Lower lobe of right lung (tissue), 2 donors: ENCODE measurements at regions not wholly inside any gene's neighbourhood (a gene's known extent, or its start where the extent isn't known, plus 50 kb on each side); places are given as distances from the start of the nearest gene placed in this dataset.

Source experiments
- ATAC-seq, 2 donors: fragments of 200-7000 bp; cut with Tn5 transposase; one replicate each; pipeline ENCODE4 v1.9.1; 2020 to 2022; ENCODE audit warnings: mild to moderate bottlenecking in 2 of 2, moderate library complexity in 2 of 2
- DNase-seq: peaks from one replicate; pipeline ENCODE4 v3.0.0-alpha.2; 2020
- H3K27ac ChIP-seq: fragments of 200-600 bp; one replicate; pipeline ENCODE4 v1.8.0; 2022
- H3K27me3 ChIP-seq: fragments of 200-600 bp; one replicate; pipeline ENCODE4 v1.8.0; 2022; ENCODE audit warnings: low read depth
- H3K36me3 ChIP-seq: fragments of 200-600 bp; one replicate; pipeline ENCODE4 v1.8.0; 2022; ENCODE audit warnings: mild to moderate bottlenecking
- H3K4me1 ChIP-seq: fragments of 200-600 bp; one replicate; pipeline ENCODE4 v1.8.0; 2022
- H3K4me3 ChIP-seq: fragments of 200-600 bp; one replicate; pipeline ENCODE4 v1.8.0; 2022; ENCODE audit warnings: mild to moderate bottlenecking
- H3K9me3 ChIP-seq: fragments of 200-600 bp; one replicate; pipeline ENCODE4 v1.8.0; 2022
- intact Hi-C: fragments of 100-400 bp; cut with DNase I; formaldehyde crosslinking; loops from one replicate; pipeline ENCODE4 v1.11.0; 2022
- TF ChIP-seq, protein P1 (sequence below): fragments of 200-600 bp; IDR thresholded peaks from one replicate; pipeline ENCODE4 v1.8.0; 2022; ENCODE audit warnings: antibody characterized with exemption, mild to moderate bottlenecking
- donor health status: DM: no; HTN: yes; CAD: no; lungs with severe emphysema.

- no peak for DNase-seq
- TF ChIP-seq, protein P1, sequence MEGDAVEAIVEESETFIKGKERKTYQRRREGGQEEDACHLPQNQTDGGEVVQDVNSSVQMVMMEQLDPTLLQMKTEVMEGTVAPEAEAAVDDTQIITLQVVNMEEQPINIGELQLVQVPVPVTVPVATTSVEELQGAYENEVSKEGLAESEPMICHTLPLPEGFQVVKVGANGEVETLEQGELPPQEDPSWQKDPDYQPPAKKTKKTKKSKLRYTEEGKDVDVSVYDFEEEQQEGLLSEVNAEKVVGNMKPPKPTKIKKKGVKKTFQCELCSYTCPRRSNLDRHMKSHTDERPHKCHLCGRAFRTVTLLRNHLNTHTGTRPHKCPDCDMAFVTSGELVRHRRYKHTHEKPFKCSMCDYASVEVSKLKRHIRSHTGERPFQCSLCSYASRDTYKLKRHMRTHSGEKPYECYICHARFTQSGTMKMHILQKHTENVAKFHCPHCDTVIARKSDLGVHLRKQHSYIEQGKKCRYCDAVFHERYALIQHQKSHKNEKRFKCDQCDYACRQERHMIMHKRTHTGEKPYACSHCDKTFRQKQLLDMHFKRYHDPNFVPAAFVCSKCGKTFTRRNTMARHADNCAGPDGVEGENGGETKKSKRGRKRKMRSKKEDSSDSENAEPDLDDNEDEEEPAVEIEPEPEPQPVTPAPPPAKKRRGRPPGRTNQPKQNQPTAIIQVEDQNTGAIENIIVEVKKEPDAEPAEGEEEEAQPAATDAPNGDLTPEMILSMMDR = no peak
- Histone ChIP-seq H3K27me3 (peaks cover 14% of the 10 kb centered on the region), H3K9me3 (no peaks in the 10 kb centered on the region), H3K36me3 (no peaks in the 10 kb centered on the region), H3K4me3 (no peak overlapping the region), H3K27ac (no peak overlapping the region), H3K4me1 (no peaks in the 10 kb centered on the region)
- intact Hi-C loops = no loop called here
- no peak for ATAC-seq
Observed at GRCh38 chr22:48042621-48043395, 1280.4 kb downstream of the TBC1D22A start.

GRCh38 chr22:48039326-48039725, 1276.9 kb downstream of the TBC1D22A start:
- no peak overlapping the region for H3K4me3 ChIP-seq
- peaks cover 7% of the 10 kb centered on the region for H3K27me3 ChIP-seq
- intact Hi-C loops = no loop called here
- TF ChIP-seq, protein P1 = no peak
- H3K9me3 ChIP-seq = no peaks in the 10 kb centered on the region
- H3K36me3 ChIP-seq = no peaks in the 10 kb centered on the region
- DNase-seq = no peak
- ATAC-seq = no peak
- no peaks in the 10 kb centered on the region for H3K4me1 ChIP-seq
- H3K27ac ChIP-seq = no peak overlapping the region

- Histone ChIP-seq H3K27me3 (no peaks in the 10 kb centered on the region), H3K9me3 (no peaks in the 10 kb centered on the region), H3K27ac (no peak overlapping the region), H3K4me1 (no peaks in the 10 kb centered on the region), H3K36me3 (no peaks in the 10 kb centered on the region), H3K4me3 (no peak overlapping the region)
- TF ChIP-seq, protein P1 = no peak
- ATAC-seq (no peak), DNase-seq (no peak)
- intact Hi-C loops = no loop called here
Observed at GRCh38 chr22:48037618-48038017, 1275.2 kb downstream of the TBC1D22A start.

DNA sequence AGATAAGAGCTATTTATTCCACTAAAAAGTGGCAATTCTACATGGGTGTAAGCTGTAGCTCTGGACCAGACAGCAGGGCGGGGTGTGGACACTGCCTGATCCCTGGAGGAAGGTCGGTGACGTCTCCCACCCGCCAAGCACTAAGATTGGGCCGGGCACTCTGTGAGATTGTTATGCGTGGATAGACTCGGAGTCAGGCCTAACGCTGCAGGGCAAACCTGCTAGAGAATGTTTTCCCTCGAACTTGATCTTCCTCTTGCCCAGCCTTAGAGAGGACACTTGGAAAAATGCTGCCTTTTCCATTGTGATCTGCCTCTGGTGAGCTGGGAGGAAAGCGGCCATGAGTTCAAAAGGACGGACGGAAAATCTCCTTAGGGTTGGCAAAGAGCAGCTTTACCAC, 1273.4 kb downstream of the TBC1D22A start:
- DNase-seq = no peak
- no peaks in the 10 kb centered on the region for H3K27me3 ChIP-seq
- no peak overlapping the region for H3K27ac ChIP-seq
- H3K36me3 ChIP-seq = no peaks in the 10 kb centered on the region
- H3K4me3 ChIP-seq = no peak overlapping the region
- intact Hi-C loops = no loop called here
- no peaks in the 10 kb centered on the region for H3K9me3 ChIP-seq
- ATAC-seq = no peak
- TF ChIP-seq, protein P1 = no peak
- no peaks in the 10 kb centered on the region for H3K4me1 ChIP-seq

- no peaks in the 10 kb centered on the region for H3K27me3 ChIP-seq
- DNase-seq = no peak
- H3K27ac ChIP-seq = no peak overlapping the region
- H3K4me1 ChIP-seq = no peaks in the 10 kb centered on the region
- intact Hi-C loops = no loop called here
- H3K36me3 ChIP-seq = no peaks in the 10 kb centered on the region
- ATAC-seq = no peak
- no peaks in the 10 kb centered on the region for H3K9me3 ChIP-seq
- TF ChIP-seq, protein P1 = no peak
- no peak overlapping the region for H3K4me3 ChIP-seq
Observed at GRCh38 chr22:48031589-48031988, 1269.1 kb downstream of the TBC1D22A start.
